HT-29 (cell line): ENCODE measurements at regions not wholly inside any gene's neighbourhood (a gene's known extent, or its start where the extent isn't known, plus 50 kb on each side); places are given as distances from the start of the nearest gene placed in this dataset.
A peak's percentile ranks its signal among the peaks of the same experiment; 100 is the strongest.
"Not testable (repeated sequence)": the region's sequence is repeated elsewhere in the genome, so short reads cannot be mapped to it uniquely, and the experiment has no call there.

Experiments used
- DNase-seq: peaks from one replicate; pipeline ENCODE4 v3.0.0-alpha.2; 2015; ENCODE audit warnings: low spot score

- DNase-seq, result no peak
Observed at GRCh38 chr2:167843657-167844056, 403.7 kb downstream of the STK39 start.

DNA sequence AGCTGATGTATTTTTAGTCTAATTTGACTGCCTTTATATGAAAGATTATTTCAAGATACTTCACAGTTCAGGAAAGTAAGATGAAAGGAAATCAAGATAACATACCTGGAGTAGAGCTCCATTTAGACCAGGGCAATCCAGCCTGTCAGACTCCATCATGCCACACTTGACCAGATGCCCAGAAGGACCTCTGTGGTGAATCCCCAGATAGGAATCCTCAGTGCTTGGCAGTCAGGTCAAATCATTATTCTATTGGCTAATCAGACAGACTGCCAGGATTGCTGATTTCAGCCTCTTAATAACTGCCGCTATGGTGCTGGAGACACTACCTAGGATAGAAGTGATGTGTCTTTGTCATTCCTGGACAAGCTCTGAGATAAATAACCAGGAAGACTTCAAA is 404.2 kb downstream of the STK39 start:
- DNase-seq, result no peak

DNA sequence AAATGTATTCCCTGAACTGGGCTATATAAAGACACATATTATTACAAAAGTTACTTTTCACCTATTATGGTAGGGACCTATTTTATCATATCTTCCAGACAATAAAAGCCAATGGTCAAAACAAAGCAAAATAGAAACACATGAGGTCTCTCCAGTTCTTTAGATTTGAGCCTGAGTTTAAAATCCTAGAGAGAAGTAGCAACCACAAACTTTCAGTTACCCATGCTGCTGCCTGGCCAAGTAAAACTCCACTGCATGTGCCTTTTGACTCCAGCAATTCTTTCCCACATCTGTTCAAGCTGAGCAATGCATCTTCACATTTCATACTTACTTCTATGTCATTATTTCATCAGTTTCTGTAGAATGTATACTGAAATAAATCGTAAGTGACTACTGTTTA is 405.3 kb downstream of the STK39 start:
- DNase-seq, result no peak

- not testable (repeated sequence) for DNase-seq
Observed at GRCh38 chr2:167835290-167835689, 412.1 kb downstream of the STK39 start.

- DNase-seq, result peak; percentile 16
Observed at GRCh38 chr2:167834707-167835106, 412.7 kb downstream of the STK39 start.

- no peak for DNase-seq
Observed at GRCh38 chr2:167833294-167833693, 414.1 kb downstream of the STK39 start.

DNA sequence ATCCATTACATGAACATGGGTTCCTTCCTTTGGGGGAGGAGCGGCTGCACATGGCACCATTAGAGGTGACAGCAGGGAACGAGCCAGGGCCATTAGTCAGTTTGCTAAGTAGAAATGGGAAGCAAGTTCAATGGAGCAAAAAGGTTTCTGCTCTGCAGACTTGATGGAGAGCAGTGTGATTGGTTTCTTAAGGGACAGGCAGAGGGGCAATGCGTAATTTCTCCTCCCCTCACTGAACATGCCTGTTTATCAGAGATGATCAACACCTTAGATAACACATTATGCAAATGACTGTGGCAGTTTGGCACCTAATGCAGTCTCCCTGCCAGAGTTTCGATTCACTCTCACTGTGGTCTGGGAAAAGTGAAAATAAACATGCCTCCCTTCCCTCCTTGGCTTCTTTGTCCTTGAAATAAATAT is 414.5 kb downstream of the STK39 start:
- DNase-seq, result no peak

DNA sequence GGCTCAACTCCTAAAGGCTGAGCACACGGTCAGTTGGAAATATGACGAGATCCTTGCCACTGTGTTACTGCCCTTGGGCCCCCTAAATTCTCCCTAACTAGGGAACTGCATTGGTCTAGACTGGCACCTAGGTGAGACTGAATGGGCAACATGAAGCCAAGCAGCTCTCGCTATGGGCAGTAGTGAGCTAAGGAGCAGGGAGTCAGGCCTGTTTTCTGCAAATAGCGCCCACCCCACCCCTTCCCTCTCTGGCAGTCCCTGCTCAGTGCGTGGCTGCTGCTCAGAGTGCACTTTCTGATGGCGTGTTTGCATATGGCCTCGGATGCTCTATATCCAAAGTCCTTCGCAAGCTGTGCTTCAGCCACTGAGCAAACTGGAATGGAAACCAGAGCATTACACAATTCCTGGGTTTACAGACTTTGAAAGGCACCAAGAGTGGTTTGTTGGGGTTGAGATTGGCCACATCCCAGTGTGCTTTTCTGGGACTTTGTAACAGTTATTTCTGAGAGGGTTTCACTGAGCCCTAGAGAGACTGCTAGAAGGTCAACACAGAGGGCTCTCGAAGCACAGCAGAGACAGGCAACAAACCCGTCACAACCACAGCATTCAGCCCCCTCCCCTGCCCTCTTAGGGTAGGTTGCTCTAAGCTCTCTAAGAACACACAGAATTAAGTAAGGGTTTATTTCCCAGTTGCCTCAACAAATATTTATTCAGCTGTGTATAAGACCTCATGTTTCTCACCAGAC is 419.9 kb downstream of the STK39 start:
- DNase-seq, result no peak

DNA sequence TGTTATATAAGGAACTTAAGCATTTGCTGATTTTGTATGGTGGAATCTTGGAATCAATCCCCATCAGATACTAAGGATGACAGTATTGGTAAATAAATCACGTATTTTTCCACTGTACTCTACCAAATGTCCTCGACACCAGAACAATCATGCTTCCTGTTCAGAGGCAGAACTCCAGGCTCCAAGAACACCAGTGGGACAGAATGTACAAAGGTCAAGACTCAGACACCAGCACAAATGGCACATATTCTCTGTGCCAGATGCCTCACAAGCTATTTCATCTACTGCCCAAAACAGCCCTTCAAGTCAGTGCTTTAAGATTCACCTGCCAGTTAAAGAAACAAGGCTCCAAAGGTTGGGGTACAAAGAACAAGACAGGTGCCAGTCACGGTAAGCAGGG is 420.5 kb downstream of the STK39 start:
- no peak for DNase-seq

DNA sequence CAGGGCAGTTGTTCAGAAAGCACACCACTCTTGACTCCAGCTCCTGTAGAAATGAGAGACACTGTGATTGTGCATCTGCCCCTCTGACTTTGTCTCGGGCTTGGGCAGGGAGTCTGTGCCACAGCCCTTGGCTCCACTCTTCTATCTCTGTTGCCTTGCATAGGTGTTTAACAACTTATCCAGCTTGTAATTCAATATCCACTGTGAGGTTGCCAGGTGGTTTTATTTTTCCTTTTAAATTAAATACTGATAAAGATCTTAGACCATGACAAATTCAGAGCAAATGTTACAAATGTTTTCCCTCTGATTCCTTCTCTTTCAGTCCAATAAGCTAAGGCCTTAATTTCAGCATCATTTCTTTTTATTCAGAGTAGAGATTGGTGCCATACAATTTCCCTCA is 421.7 kb downstream of the STK39 start:
- no peak for DNase-seq

DNA sequence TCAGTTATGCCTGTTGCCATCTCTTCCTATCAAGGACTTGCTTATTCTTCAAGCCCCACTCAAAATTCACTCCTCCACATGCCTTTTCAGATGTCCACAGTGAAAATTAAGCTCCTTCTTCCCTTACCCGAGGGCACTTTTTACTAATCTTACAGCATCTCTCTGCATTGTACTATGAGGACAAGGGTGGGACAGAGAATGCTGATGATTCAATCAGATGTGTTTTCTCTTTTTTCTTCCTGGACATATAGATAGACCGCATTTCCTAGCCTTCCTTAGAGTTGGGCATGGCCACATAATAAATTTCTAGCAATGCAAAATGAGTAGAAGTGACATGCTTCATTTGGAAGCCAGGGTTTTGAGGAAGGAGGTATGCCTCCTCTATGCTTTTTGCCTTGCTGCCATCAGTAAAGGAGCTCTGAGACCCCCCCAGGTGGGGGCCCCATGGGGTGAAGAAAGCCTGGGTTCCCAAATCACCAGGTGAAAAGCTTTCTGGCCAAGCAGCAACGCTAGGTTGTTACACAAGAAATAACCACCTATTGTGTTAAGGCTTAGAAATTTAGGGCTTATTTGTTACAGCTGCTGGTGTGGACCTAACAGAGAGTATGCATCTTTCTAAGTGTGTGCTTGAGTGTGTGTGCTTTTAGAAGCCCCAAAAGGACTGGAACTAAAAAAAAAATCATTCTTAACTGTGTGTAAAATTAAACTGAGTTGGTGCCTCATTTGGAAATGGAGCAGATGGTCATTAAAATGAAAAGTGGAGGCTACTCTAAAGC is 424.5 kb downstream of the STK39 start:
- no peak for DNase-seq

GRCh38 chr2:167820488-167820887 is 426.9 kb downstream of the STK39 start:
- no peak for DNase-seq

- no peak for DNase-seq
Observed at GRCh38 chr2:167818521-167818920, 428.9 kb downstream of the STK39 start.

GRCh38 chr2:167817908-167818307 is 429.5 kb downstream of the STK39 start:
- no peak for DNase-seq

GRCh38 chr2:167817422-167817821 is 430.0 kb downstream of the STK39 start:
- no peak for DNase-seq

GRCh38 chr2:167816874-167817290 is 430.5 kb downstream of the STK39 start:
- no peak for DNase-seq

DNA sequence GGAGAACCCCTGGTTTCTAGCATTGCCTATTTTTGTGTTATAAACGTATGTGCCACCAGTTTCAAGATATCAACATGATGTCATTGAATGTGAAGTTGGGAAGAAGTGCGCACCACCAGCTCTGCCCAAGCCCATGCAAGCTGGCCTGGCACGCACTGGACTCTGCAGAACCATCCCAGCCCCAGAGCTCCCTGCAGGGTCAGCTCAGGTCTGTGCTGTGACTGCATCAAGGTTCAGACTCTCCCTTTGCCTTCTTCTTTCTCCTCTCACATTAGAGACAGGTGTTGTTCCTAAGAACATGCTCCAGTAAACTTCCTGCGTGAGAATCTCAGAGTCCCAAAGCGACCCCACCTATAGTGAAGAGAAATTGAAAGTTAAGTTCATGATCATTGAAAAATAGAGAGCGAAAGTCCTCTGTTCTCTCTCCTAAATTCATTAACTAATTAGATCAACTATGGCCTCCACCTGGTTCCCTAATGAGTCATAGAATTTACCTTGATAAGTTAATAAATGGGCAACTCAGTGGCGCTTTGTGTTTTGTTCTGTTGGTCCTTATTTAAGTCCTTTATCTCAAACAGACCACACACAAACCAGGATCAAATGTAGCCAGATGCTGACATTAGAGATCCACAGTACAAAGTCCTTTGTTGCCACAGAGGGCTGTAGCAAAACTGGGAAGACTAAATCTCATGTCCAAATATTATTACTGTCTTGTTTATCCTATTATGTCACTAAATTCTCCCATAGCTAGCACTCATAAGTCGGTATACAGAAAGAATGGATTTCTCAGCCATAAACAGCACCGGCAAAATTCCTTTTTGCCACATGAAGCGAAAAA is 432.3 kb downstream of the STK39 start:
- no peak for DNase-seq

DNA sequence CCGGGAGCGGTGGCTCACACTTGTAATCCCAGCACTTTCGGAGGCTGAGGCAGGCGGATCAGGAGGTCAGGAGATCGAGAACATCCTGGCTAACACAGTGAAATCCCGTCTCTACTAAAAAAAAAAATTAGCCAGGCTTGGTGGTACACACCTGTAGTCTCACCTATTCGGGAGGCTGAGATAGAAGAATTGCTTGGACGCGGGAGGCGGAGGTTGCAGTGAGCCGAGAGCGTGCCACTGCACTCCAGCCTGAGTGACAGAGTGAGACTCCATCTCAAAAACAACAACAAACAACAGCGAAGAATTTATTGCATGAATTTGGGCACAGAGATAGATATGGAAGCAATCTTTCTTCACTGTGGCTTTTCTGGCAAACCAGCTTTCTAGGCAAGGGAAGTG is 432.9 kb downstream of the STK39 start:
- not testable (repeated sequence) for DNase-seq

DNA sequence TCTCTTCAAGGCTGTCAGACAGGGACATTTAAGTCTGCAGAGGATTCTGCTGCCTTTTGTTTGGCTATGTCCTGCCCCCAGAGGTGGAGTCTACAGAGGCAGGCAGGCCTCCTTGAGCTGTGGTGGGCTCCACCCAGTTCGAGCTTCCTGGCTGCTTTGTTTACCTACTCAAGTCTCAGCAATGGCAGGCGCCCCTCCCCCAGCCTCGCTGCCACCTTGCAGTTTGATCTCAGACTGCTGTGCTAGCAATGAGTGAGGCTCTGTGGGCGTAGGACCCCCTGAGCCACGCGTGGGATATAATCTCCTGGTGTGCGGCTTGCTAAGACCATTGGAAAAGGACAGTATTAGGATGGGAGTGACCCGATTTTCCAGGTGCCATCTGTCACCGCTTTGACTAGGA is 437.6 kb downstream of the STK39 start:
- DNase-seq, result not testable (repeated sequence)

DNA sequence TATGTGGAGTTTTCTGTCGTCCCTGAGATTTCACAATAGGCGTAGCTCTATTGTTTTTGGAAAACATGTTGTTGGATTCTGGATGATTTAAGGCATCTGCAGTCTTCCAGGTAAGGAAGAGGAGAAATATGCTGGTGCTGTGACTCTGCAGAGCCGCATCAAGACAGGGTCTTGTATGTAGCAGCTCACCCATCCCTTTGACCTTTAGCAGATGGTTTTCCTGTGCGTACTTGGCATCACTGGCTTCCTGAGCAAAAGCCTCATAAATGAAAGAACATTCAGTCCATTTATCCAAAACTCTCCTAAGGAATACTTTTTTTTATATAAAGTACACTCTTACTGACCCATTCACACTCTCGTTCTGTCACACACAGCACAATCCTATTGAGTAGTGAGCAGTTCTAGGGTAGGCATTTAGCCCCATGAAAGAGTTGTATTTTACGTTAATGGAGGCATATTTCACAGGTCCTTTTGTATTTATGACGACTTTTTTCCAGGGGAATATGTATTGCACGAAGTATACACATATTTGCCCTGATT is 443.9 kb downstream of the STK39 start:
- DNase-seq, result no peak

GRCh38 chr2:167794554-167795255 is 452.7 kb downstream of the STK39 start:
- DNase-seq, result no peak
